ENCODE measurements at regions not wholly inside any gene's neighbourhood (a gene's known extent, or its start where the extent isn't known, plus 50 kb on each side); places are given as distances from the start of the nearest gene placed in this dataset.

DNA sequence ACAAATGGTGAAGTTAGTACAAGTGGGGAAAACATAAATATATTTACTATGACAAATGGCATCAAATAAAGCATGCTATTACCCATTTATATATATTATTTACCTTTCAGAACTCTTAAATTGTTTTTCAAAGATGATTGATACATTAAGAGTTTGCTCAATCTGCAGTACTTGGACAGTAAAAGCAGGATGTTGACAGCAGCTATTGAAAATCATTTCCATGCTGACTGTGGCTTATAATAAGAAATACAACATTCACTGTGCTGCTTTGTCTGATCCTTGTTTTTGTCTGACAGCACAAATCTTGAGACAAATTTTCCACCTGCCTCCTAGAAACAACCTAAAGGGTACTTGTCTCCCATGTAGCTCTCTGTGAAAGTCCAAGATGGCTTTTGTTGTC, 134.1 kb upstream of the FAT1 start:
- H3K23ac ChIP-seq (ENCODE audit: insufficient read length, low read depth, low read length), result no peak overlapping the region
- no peaks in the 10 kb centered on the region for H3K23me2 ChIP-seq (ENCODE audit: insufficient read length, low read depth, low read length, poor library complexity, severe bottlenecking)

More for the DNA sequence above, 134.1 kb upstream of the FAT1 start:
- TF ChIP-seq, protein P1, sequence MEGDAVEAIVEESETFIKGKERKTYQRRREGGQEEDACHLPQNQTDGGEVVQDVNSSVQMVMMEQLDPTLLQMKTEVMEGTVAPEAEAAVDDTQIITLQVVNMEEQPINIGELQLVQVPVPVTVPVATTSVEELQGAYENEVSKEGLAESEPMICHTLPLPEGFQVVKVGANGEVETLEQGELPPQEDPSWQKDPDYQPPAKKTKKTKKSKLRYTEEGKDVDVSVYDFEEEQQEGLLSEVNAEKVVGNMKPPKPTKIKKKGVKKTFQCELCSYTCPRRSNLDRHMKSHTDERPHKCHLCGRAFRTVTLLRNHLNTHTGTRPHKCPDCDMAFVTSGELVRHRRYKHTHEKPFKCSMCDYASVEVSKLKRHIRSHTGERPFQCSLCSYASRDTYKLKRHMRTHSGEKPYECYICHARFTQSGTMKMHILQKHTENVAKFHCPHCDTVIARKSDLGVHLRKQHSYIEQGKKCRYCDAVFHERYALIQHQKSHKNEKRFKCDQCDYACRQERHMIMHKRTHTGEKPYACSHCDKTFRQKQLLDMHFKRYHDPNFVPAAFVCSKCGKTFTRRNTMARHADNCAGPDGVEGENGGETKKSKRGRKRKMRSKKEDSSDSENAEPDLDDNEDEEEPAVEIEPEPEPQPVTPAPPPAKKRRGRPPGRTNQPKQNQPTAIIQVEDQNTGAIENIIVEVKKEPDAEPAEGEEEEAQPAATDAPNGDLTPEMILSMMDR (conservative IDR thresholded peaks at IDR 0.05), result no peak
- no peak overlapping the region for H3K4ac ChIP-seq (ENCODE audit: low read depth, low read length)
- no peak overlapping the region for H3K4me3 Mint-ChIP-seq
- no peaks in the 10 kb centered on the region for H4K20me1 ChIP-seq (ENCODE audit: control insufficient read depth, insufficient read depth, insufficient read length)
- H2AK5ac ChIP-seq (ENCODE audit: insufficient read length, low read length), result no peak overlapping the region
- no peak overlapping the region for H3K18ac ChIP-seq (ENCODE audit: insufficient read length, low read depth, low read length)
- no peaks in the 10 kb centered on the region for H3K27me3 Mint-ChIP-seq (ENCODE audit: low read depth)
- H3K79me1 ChIP-seq (ENCODE audit: insufficient read depth, low read depth, low read length, poor library complexity, severe bottlenecking), result no peaks in the 10 kb centered on the region
- H3K79me2 ChIP-seq (ENCODE audit: insufficient read depth, low read length), result no peaks in the 10 kb centered on the region
- H2AFZ ChIP-seq (ENCODE audit: low read length), result no peak overlapping the region
- H3K27ac ChIP-seq (ENCODE audit: insufficient read length, low read depth, low read length), result no peak overlapping the region
- no peak overlapping the region for H4K91ac ChIP-seq (ENCODE audit: insufficient read length, low read depth, low read length)
- no peak overlapping the region for H3K9ac ChIP-seq (ENCODE audit: extremely low read depth, insufficient read length, low read length)
- no peaks in the 10 kb centered on the region for H3K9me3 Mint-ChIP-seq
- no peak overlapping the region for H2BK12ac ChIP-seq (ENCODE audit: insufficient read length, low read depth, low read length)
- no peak overlapping the region for H2BK5ac ChIP-seq (ENCODE audit: insufficient read length, low read length)
- no peak for DNase-seq
- no peak overlapping the region for H2BK20ac ChIP-seq (ENCODE audit: low read depth, low read length, poor library complexity, severe bottlenecking)
- H3K4me1 ChIP-seq (ENCODE audit: insufficient read depth, low read length), result no peaks in the 10 kb centered on the region
- peaks cover 3 to 4% of the 10 kb centered on the region in 2 experiments; a peak in 1 of 4 replicates for H3K4me1 Mint-ChIP-seq
- no peak overlapping the region for H4K5ac ChIP-seq (ENCODE audit: insufficient read length, low read depth, low read length)
- H3K4me2 ChIP-seq (ENCODE audit: insufficient read depth, insufficient read length, low read length), result no peak overlapping the region
- no peaks in the 10 kb centered on the region for H3K36me3 Mint-ChIP-seq (ENCODE audit: insufficient read depth in 1 of 3, low read depth in 3 of 3)
- H3K56ac ChIP-seq (ENCODE audit: insufficient read length, low read depth, low read length), result no peak overlapping the region
- H3T11ph ChIP-seq (ENCODE audit: low read length), result no peak overlapping the region
- no peaks in the 10 kb centered on the region for H3K27me3 ChIP-seq (ENCODE audit: insufficient read depth, low read length)
- H3K27ac Mint-ChIP-seq, result no peak overlapping the region
- H2BK120ac ChIP-seq (ENCODE audit: low read depth, low read length, poor library complexity, severe bottlenecking), result no peak overlapping the region
- no peak overlapping the region for H3K14ac ChIP-seq (ENCODE audit: insufficient read depth, low read length)
- no peak overlapping the region for H4K8ac ChIP-seq (replicated peaks; ENCODE audit: insufficient read length, low read depth, low read length)
- no peak overlapping the region for H2BK15ac ChIP-seq (ENCODE audit: low read depth, low read length)
- no peaks in the 10 kb centered on the region for H3K9me3 ChIP-seq (ENCODE audit: control insufficient read depth, low read depth, low read length)
